Left kidney (tissue), 1 donor: ENCODE measurements at regions not wholly inside any gene's neighbourhood (a gene's known extent, or its start where the extent isn't known, plus 50 kb on each side); places are given as distances from the start of the nearest gene placed in this dataset.

Experiments
- DNase-seq: peaks from one replicate; pipeline ENCODE4 v3.0.0-alpha.2; 2013

GRCh38 chr1:90494748-90495282 is 222.3 kb downstream of the BARHL2 start:
- no peak for DNase-seq

GRCh38 chr1:90488451-90488850 is 228.7 kb downstream of the BARHL2 start:
- no peak for DNase-seq

GRCh38 chr1:90486996-90487395 is 230.1 kb downstream of the BARHL2 start:
- no peak for DNase-seq

GRCh38 chr1:90486134-90486824 is 230.8 kb downstream of the BARHL2 start:
- no peak for DNase-seq

- DNase-seq: no peak
Observed at GRCh38 chr1:90480271-90480835, 236.7 kb downstream of the BARHL2 start.

- DNase-seq: no peak
Observed at GRCh38 chr1:90476994-90477393, 240.1 kb downstream of the BARHL2 start.

- no peak for DNase-seq
Observed at GRCh38 chr1:90476411-90476810, 240.7 kb downstream of the BARHL2 start.

- DNase-seq: no peak
Observed at GRCh38 chr1:90475631-90476030, 241.5 kb downstream of the BARHL2 start.

- no peak for DNase-seq
Observed at GRCh38 chr1:90474731-90475130, 242.4 kb downstream of the BARHL2 start.

GRCh38 chr1:90474158-90474557 is 242.9 kb downstream of the BARHL2 start:
- DNase-seq: no peak

- no peak for DNase-seq
Observed at GRCh38 chr1:90472775-90473174, 244.3 kb downstream of the BARHL2 start.

GRCh38 chr1:90459570-90459969 is 257.5 kb downstream of the BARHL2 start:
- DNase-seq: no peak

GRCh38 chr1:90457985-90458384 is 259.1 kb downstream of the BARHL2 start:
- no peak for DNase-seq

- no peak for DNase-seq
Observed at GRCh38 chr1:90452491-90452890, 264.6 kb downstream of the BARHL2 start.

- no peak for DNase-seq
Observed at GRCh38 chr1:90443354-90443753, 273.7 kb downstream of the BARHL2 start.

- no peak for DNase-seq
Observed at GRCh38 chr1:90435351-90435750, 281.8 kb downstream of the BARHL2 start.

- DNase-seq: no peak
Observed at GRCh38 chr1:90434460-90434859, 282.6 kb downstream of the BARHL2 start.

- DNase-seq: no peak
Observed at GRCh38 chr1:90417126-90417525, 300.0 kb downstream of the BARHL2 start.

- no peak for DNase-seq
Observed at GRCh38 chr1:90414201-90414600, 302.9 kb downstream of the BARHL2 start.

GRCh38 chr1:90413519-90413918 is 303.6 kb downstream of the BARHL2 start:
- no peak for DNase-seq

GRCh38 chr1:90412563-90412962 is 304.5 kb downstream of the BARHL2 start:
- DNase-seq: no peak

GRCh38 chr1:90411185-90411584 is 305.9 kb downstream of the BARHL2 start:
- DNase-seq: no peak

GRCh38 chr1:90407737-90408136 is 309.4 kb downstream of the BARHL2 start:
- no peak for DNase-seq

- no peak for DNase-seq
Observed at GRCh38 chr1:90405726-90406125, 311.4 kb downstream of the BARHL2 start.
